Fibroblast of the aortic adventitia (primary cell): ENCODE measurements at regions not wholly inside any gene's neighbourhood (a gene's known extent, or its start where the extent isn't known, plus 50 kb on each side); places are given as distances from the start of the nearest gene placed in this dataset.

Experiments used
- DNase-seq: peaks from one replicate; pipeline ENCODE4 v3.0.0-alpha.2; 2010; ENCODE audit warnings: low read depth
- H3K4me3 ChIP-seq: 2 replicates; pipeline ENCODE4 v1.5.1; 2011; ENCODE audit warnings: low read depth, mild to moderate bottlenecking, control low read depth, low read length, moderate library complexity
- TF ChIP-seq, protein P1 (sequence below): IDR thresholded peaks from 2 replicates; pipeline ENCODE4 v1.5.1; 2011; ENCODE audit warnings: mild to moderate bottlenecking, low read length, control low read depth, inconsistent platforms; ENCODE audit not compliant: insufficient read depth

DNA sequence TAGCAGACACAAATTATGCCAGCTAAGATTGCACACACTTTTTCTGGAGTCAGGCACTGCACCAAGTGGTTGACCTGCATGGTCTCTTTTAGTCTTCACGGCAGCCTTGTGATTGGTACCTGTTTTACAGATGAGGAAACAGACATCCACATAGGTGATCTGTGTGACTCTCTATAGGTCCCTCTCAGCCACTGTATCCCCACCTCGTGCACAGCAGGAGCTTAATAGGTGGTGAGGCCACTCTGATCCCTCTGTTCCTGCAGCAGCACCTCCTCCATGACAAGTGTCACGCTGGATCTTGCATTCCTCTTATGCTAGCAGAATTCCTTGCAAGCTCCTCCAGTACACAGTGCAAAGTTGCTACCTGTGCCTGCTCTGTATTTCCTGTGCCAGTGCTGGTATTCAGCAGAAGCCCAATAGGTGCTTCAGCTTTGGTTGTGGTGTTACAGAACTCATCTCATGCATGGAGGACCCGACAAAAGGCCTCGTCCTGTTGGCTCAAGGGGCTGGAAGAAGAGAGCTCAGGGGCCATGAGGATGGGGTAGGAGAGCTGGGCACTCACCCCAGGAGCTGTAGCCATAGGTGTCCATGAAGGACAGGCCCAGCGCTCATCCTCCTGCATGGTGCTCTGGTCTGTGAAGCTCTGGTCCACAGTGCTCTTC lies 546.7 kb downstream of the PTPRU start:
- H3K4me3 ChIP-seq: no peak overlapping the region
- TF ChIP-seq, protein P1, sequence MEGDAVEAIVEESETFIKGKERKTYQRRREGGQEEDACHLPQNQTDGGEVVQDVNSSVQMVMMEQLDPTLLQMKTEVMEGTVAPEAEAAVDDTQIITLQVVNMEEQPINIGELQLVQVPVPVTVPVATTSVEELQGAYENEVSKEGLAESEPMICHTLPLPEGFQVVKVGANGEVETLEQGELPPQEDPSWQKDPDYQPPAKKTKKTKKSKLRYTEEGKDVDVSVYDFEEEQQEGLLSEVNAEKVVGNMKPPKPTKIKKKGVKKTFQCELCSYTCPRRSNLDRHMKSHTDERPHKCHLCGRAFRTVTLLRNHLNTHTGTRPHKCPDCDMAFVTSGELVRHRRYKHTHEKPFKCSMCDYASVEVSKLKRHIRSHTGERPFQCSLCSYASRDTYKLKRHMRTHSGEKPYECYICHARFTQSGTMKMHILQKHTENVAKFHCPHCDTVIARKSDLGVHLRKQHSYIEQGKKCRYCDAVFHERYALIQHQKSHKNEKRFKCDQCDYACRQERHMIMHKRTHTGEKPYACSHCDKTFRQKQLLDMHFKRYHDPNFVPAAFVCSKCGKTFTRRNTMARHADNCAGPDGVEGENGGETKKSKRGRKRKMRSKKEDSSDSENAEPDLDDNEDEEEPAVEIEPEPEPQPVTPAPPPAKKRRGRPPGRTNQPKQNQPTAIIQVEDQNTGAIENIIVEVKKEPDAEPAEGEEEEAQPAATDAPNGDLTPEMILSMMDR: no peak
- DNase-seq: no peak

DNA sequence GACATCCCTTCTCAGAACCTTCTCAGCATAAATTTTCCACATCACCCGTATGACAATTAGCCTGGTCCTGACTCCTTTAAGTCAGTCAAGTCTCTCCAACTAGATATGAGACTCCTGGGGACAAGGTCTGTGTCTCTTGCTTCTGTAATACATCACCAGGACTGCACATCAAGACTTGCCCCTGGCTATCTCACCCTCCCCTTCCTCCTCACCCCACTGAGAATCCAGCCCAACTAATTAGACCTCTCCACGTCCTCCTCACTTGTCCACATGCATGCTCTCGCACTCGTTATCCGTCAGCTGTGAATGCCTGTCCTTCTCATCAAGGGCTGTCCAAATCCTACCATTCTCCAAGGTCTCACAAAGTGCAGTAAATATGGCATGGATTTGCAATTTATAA lies 542.8 kb downstream of the PTPRU start:
- no peak for DNase-seq
- TF ChIP-seq, protein P1: no peak
- no peak overlapping the region for H3K4me3 ChIP-seq

DNA sequence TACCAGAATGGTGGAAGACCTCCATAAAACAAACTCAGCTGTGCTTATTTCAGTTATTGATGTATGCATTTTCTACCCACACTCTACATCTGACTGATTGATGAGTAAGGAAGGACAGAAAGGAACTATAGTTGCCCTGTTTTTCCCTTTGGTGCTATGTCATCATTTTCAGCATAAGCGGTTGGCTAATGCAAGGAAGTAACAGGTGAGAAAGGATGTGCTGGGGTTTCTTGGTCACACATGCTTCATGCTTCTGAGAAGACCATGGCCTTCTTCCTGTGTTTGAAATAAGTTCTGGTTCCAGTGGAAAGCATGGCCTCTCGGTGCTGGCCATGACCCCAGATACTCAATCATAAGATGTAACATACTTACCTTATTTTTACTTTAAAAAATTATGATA lies 541.2 kb downstream of the PTPRU start:
- DNase-seq: no peak
- TF ChIP-seq, protein P1: no peak
- no peak overlapping the region for H3K4me3 ChIP-seq

GRCh38 chr1:29774355-29774754 lies 538.0 kb downstream of the PTPRU start:
- no peak for DNase-seq
- no peak overlapping the region for H3K4me3 ChIP-seq
- TF ChIP-seq, protein P1: no peak

DNA sequence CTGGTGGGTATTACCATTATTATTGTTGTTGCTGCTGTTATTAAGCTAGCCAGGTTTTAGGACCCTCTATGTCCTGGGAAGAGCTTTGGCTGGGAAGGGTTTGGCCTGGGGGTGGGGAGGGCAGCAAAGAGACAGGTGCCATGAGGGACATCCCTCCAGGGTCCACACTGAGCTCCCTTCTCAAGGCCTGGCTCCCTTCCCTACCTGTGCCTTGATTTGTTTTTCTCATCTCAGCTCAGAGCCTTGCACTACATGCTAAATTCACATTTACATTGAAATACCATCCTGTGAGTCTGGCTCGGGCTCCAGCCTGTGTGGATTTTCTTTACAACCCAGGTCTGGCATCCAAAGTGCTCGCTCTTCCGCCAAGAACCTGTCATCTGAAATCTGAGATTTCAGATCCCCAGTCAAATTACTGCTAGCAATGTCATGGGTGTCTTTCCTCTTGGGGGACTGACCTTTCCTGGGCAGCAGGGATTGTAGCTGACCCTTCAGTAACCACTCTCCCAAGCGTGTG lies 536.3 kb downstream of the PTPRU start:
- no peak for DNase-seq
- TF ChIP-seq, protein P1: no peak
- H3K4me3 ChIP-seq: no peak overlapping the region

- no peak overlapping the region for H3K4me3 ChIP-seq
- no peak for DNase-seq
- TF ChIP-seq, protein P1: no peak
Observed at GRCh38 chr1:29767769-29768425, 531.6 kb downstream of the PTPRU start.
